Activated T-cell treated with anti-CD3 and anti-CD28 coated beads, Interleukin-2, amount 50 U/mL, for 48 hours (primary cell): ENCODE measurements at regions not wholly inside any gene's neighbourhood (a gene's known extent, or its start where the extent isn't known, plus 50 kb on each side); places are given as distances from the start of the nearest gene placed in this dataset.

Source experiments
- DNase-seq, 2 experiments: peaks; one replicate each; pipeline ENCODE4 v3.0.0-alpha.2; 2020

- peak in 1 of 2 experiments; percentile 18 for DNase-seq
Observed at GRCh38 chr4:41360214-41360920, 103.6 kb downstream of the UCHL1 start.

GRCh38 chr4:41360921-41361793 lies 104.4 kb downstream of the UCHL1 start:
- DNase-seq, result no peak

- DNase-seq, result no peak
Observed at GRCh38 chr4:41361794-41362526, 105.2 kb downstream of the UCHL1 start.

GRCh38 chr4:41362621-41363383 lies 106.1 kb downstream of the UCHL1 start:
- no peak for DNase-seq

GRCh38 chr4:41363384-41363981 lies 106.8 kb downstream of the UCHL1 start:
- no peak for DNase-seq

GRCh38 chr4:41364876-41365275 lies 108.1 kb downstream of the UCHL1 start:
- DNase-seq, result no peak

- DNase-seq, result no peak
Observed at GRCh38 chr4:41365681-41366080, 109.0 kb downstream of the UCHL1 start.

GRCh38 chr4:41366911-41367517 lies 110.3 kb downstream of the UCHL1 start:
- DNase-seq, result no peak

GRCh38 chr4:41369680-41370079 lies 113.0 kb downstream of the UCHL1 start:
- no peak for DNase-seq

- no peak for DNase-seq
Observed at GRCh38 chr4:41373221-41373620, 116.5 kb downstream of the UCHL1 start.

- no peak for DNase-seq
Observed at GRCh38 chr4:41374490-41374889, 117.8 kb downstream of the UCHL1 start.

- DNase-seq, result no peak
Observed at GRCh38 chr4:41375561-41375960, 118.8 kb downstream of the UCHL1 start.

- no peak for DNase-seq
Observed at GRCh38 chr4:41377196-41377595, 120.5 kb downstream of the UCHL1 start.

- no peak for DNase-seq
Observed at GRCh38 chr4:41379230-41379629, 122.5 kb downstream of the UCHL1 start.

- no peak for DNase-seq
Observed at GRCh38 chr4:41380511-41381157, 123.9 kb downstream of the UCHL1 start.

- DNase-seq, result no peak
Observed at GRCh38 chr4:41381384-41381783, 124.7 kb downstream of the UCHL1 start.

- DNase-seq, result no peak
Observed at GRCh38 chr4:41384992-41385391, 128.3 kb downstream of the UCHL1 start.

GRCh38 chr4:41385481-41385880 lies 128.8 kb downstream of the UCHL1 start:
- no peak for DNase-seq

GRCh38 chr4:41388080-41388479 lies 131.4 kb downstream of the UCHL1 start:
- DNase-seq, result no peak

GRCh38 chr4:41389356-41389755 lies 132.6 kb downstream of the UCHL1 start:
- DNase-seq, result no peak

- DNase-seq, result no peak
Observed at GRCh38 chr4:41390661-41391060, 133.9 kb downstream of the UCHL1 start.
